22Rv1 (cell line): ENCODE measurements at regions not wholly inside any gene's neighbourhood (a gene's known extent, or its start where the extent isn't known, plus 50 kb on each side); places are given as distances from the start of the nearest gene placed in this dataset.

Experiments
- ZFX ChIP-seq: fragments of 450-650 bp; IDR thresholded peaks from 2 replicates; pipeline ENCODE4 v1.6.1; 2017; ENCODE audit warnings: antibody characterized with exemption, borderline replicate concordance
- TF ChIP-seq, protein P1 (sequence below): fragments of 450-650 bp; IDR thresholded peaks from 2 replicates; pipeline ENCODE4 v1.5.1; 2017; ENCODE audit warnings: mild to moderate bottlenecking

DNA sequence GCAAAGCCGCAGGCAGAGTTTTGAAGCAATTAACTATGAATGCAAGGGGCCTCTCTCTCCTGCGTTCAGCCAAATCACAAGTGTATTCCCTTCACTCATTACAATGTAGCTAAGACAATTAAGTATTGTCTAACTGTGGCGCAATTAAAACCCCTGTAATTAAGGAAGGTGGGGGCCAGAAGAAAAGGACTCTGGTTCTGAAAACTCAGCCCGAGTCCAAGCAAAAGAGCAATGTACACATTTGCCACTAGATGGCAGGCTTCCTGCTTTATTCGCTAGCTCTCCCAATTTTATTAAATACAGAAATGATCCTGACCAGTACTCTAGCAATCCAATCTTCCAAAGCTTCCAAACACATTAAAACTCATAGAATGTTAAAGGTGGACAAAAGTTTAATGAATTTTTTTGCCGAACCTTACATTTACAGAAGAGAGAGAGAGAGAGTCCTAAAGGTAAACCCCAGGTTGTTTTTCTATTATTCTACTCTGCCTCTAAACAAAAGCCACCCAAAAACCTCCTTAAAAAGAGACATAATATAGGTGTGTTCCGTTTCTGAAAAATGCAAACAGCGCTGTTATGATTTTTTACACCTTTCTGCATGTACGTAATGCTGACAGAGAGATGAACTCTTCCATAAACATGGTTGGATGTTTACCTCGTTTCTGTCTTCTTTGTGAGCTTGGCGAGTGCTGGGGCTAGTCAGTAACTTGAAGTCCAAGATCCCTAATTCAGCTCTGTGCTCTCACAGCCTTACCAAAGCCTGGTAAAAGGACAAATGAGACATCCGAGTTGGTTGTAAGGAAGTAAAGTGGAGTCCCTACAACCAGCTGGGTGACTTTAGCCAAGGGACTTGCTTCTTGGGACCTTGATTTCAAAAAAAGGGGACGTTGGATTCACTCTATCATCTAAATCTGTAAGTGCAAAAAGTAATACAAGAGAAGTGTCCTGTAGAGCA is 50.9 kb upstream of the VASH1 start:
- TF ChIP-seq, protein P1, sequence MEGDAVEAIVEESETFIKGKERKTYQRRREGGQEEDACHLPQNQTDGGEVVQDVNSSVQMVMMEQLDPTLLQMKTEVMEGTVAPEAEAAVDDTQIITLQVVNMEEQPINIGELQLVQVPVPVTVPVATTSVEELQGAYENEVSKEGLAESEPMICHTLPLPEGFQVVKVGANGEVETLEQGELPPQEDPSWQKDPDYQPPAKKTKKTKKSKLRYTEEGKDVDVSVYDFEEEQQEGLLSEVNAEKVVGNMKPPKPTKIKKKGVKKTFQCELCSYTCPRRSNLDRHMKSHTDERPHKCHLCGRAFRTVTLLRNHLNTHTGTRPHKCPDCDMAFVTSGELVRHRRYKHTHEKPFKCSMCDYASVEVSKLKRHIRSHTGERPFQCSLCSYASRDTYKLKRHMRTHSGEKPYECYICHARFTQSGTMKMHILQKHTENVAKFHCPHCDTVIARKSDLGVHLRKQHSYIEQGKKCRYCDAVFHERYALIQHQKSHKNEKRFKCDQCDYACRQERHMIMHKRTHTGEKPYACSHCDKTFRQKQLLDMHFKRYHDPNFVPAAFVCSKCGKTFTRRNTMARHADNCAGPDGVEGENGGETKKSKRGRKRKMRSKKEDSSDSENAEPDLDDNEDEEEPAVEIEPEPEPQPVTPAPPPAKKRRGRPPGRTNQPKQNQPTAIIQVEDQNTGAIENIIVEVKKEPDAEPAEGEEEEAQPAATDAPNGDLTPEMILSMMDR: peak; percentile 92
- TF ChIP-seq ZFX: no peak
